AG04450 (cell line): ENCODE measurements at regions not wholly inside any gene's neighbourhood (a gene's known extent, or its start where the extent isn't known, plus 50 kb on each side); places are given as distances from the start of the nearest gene placed in this dataset.
A peak's percentile ranks its signal among the peaks of the same experiment; 100 is the strongest.

ENCODE experiments used
- CTCF ChIA-PET: fragments of 300-600, 350-600 bp; formaldehyde crosslinking; extraction: SDS; loops from one replicate; lab custom pipeline; 2022; ENCODE audit warnings: antibody characterized with exemption, inconsistent platforms; lab: Charles Lee
- POLR2A ChIA-PET: fragments of 350-600 bp; formaldehyde crosslinking; extraction: SDS; loops from one replicate; lab custom pipeline; 2021; ENCODE audit warnings: antibody characterized with exemption, inconsistent platforms; lab: Yijun Ruan, JAX
- DNase-seq: peaks from one replicate; pipeline ENCODE4 v3.0.0-alpha.2; 2011; ENCODE audit warnings: low read depth, low spot score
- H3K27ac ChIP-seq: one replicate; pipeline ENCODE4 v1.5.1; 2012; ENCODE audit warnings: low read depth, low read length, control low read depth
- H3K27me3 ChIP-seq: one replicate; pipeline ENCODE4 v1.6.0; 2012; ENCODE audit warnings: low read length; ENCODE audit not compliant: control insufficient read depth, insufficient read depth
- H3K4me3 ChIP-seq: 2 replicates; pipeline ENCODE4 v1.5.1; 2011; ENCODE audit warnings: mild to moderate bottlenecking, low read depth, low read length, control low read depth
- H3K9me3 ChIP-seq: 2 replicates; pipeline ENCODE4 v1.5.1; 2012; ENCODE audit warnings: low read length; ENCODE audit not compliant: control insufficient read depth, insufficient read depth
- CTCF ChIP-seq: IDR thresholded peaks from 2 replicates; pipeline ENCODE4 v1.5.1; 2011; ENCODE audit warnings: low read depth, low read length, control low read depth, inconsistent platforms

- Histone ChIP-seq H3K27me3 (no peaks in the 10 kb centered on the region), H3K9me3 (peaks cover 4% of the 10 kb centered on the region; the same call in 1 of the 2 replicates), H3K4me3 (no peak overlapping the region), H3K27ac (no peak overlapping the region)
- ChIA-PET CTCF (no interaction called here), POLR2A (interaction anchor here (0.6 kb wide), 1 partner anchor 1237 kb away, joined by 3 read pairs; no protein-coding TSS in a partner anchor)
- no peak for TF ChIP-seq CTCF
- DNase-seq: no peak
Observed at GRCh38 chr19:46953955-46954501, 65.6 kb upstream of the NPAS1 start.

GRCh38 chr19:46954502-46954992 is 65.1 kb upstream of the NPAS1 start:
- ChIA-PET CTCF (interaction anchor here (0.6 to 2.1 kb wide), 2 partner anchors 37 to 229 kb away, joined by 3 to 9 read pairs; no protein-coding TSS in a partner anchor), POLR2A (no interaction called here)
- no peak overlapping the region for H3K27ac ChIP-seq

GRCh38 chr19:46954993-46955812 is 64.4 kb upstream of the NPAS1 start:
- no peak for TF ChIP-seq CTCF
- H3K27ac ChIP-seq: peak overlapping the region; percentile 21
- ChIA-PET POLR2A (interaction anchor here (0.8 kb wide), 1 partner anchor 21 kb away, joined by 4 read pairs; no protein-coding TSS in a partner anchor), CTCF (interaction anchor here (0.6 to 2.1 kb wide), 2 partner anchors 36 to 230 kb away, joined by 3 to 9 read pairs; no protein-coding TSS in a partner anchor)
- H3K27me3 ChIP-seq: no peaks in the 10 kb centered on the region
- H3K4me3 ChIP-seq: no peak overlapping the region
- no peak for DNase-seq
- peaks cover 4% of the 10 kb centered on the region; the same call in 1 of the 2 replicates for H3K9me3 ChIP-seq

More at GRCh38 chr19:46954502-46954992, 65.1 kb upstream of the NPAS1 start:
- DNase-seq: no peak
- no peak for TF ChIP-seq CTCF
- Histone ChIP-seq H3K27me3 (no peaks in the 10 kb centered on the region), H3K9me3 (peaks cover 4% of the 10 kb centered on the region; the same call in 1 of the 2 replicates), H3K4me3 (no peak overlapping the region)

GRCh38 chr19:46955813-46956371 is 63.7 kb upstream of the NPAS1 start:
- POLR2A ChIA-PET: interaction anchor here (0.8 kb wide), 1 partner anchor 20 kb away, joined by 4 read pairs; no protein-coding TSS in a partner anchor

More at GRCh38 chr19:46955813-46956371, 63.7 kb upstream of the NPAS1 start:
- Histone ChIP-seq H3K27ac (peak overlapping the region; percentile 31), H3K4me3 (no peak overlapping the region), H3K27me3 (no peaks in the 10 kb centered on the region), H3K9me3 (peaks cover 4% of the 10 kb centered on the region; the same call in 1 of the 2 replicates)
- DNase-seq: no peak
- CTCF ChIA-PET: interaction anchor here (2.1 kb wide), 1 partner anchor 36 kb away, joined by 9 read pairs; no protein-coding TSS in a partner anchor
- TF ChIP-seq CTCF: no peak
